RPMI7951 (cell line): ENCODE measurements at regions not wholly inside any gene's neighbourhood (a gene's known extent, or its start where the extent isn't known, plus 50 kb on each side); places are given as distances from the start of the nearest gene placed in this dataset.

ENCODE experiments used
- DNase-seq: peaks from one replicate; pipeline ENCODE4 v3.0.0-alpha.2; 2012; ENCODE audit warnings: low read depth

GRCh38 chr10:88023676-88024075, 160.3 kb downstream of the PTEN start:
- no peak for DNase-seq

DNA sequence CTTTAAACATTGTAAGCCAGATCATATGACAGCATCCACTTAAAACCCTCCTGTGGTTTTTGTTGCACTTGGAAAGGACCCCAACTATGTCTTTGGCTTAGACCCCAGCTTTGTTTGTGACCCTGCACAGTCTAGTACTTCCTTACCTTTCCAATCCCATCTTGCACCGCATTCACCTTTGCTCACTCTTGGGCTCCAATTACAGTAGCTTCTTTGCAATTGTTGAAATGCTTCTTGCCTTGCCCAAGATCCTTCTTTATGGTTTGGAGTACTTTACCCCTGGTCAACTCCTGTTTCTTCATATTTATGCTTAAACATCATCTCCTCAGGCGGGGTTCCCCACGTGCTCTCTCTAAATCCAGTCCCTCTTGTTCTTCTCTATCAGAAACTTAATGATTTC, 162.6 kb downstream of the PTEN start:
- no peak for DNase-seq

- DNase-seq: no peak
Measured at GRCh38 chr10:88027570-88027969, 164.1 kb downstream of the PTEN start.

DNA sequence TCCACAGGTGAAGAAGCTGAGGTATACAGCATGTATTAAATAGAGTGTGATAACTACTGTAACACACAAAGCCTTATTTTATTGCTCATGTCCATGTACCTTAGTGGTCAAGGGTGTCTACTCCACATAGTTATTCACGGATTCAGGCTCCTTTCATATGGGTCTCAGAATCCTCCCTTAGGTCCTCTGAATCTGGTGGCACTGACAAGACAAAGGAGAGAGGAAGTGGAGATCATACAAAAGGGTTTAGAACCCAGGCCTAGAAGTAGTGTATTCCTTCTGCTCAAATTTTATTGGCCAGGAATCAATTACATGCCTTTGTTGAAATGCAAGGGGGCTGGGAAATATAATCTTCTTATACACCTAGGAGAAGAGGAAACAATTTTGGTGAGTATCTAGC, 164.6 kb downstream of the PTEN start:
- DNase-seq: no peak

DNA sequence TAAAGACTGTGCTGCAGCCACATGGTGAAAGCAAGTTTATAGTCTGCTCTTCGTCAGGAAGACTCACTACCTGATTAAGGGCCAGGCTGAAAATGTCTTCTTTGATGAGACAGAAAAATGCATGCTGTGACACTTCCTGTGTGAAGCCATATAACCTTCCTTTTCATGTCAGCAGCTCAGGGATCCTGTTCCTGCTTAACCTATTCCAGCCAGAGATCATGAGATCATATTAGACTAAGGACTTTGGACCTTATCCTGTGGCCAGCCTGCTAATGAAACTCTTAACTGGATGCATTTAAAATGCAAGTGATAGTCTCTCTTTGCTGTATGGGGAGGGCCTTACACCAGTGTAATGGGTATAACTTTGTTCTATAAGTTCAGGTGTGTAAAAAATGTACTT, 165.2 kb downstream of the PTEN start:
- no peak for DNase-seq

- peak; percentile 77 for DNase-seq
Measured at GRCh38 chr10:88032566-88032965, 169.1 kb downstream of the PTEN start.

DNA sequence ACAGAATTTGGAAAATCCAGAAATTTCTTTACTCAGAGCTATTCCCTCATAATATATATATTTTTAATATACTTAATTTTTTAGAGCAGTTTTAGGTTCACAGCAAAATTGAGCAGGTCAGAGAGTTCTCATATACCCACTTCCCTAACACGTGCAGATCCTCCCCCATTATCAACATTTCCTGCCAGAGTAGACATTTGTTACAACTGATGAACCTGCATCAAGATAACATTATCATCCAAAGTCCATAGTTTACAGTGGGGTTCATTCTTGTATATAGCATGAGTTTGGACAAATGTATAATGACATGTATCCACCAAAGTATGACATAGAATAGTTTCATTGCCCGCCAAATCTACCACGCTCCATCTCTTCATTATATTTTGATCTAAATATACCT, 170.0 kb downstream of the PTEN start:
- no peak for DNase-seq

DNA sequence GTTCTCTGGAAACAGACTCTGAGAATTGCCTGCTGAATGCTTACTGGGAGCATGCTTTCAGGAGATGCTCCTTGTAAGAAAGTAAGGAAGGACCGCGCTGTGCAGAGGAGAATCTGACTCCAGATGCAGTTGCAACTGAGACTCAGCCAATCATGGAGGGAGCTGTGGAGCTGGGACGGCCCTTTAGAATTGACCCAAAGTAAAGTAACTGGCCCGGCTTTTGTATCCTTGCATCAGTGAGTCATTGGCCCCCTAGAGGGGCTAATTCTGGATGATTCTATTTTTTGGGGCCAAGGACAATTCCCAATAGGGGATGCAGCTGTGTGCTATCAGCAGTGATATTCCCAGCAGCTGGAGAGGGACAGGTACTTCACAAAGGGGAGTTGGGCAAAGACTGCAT, 170.4 kb downstream of the PTEN start:
- DNase-seq: no peak

GRCh38 chr10:88036126-88036525, 172.7 kb downstream of the PTEN start:
- no peak for DNase-seq

DNA sequence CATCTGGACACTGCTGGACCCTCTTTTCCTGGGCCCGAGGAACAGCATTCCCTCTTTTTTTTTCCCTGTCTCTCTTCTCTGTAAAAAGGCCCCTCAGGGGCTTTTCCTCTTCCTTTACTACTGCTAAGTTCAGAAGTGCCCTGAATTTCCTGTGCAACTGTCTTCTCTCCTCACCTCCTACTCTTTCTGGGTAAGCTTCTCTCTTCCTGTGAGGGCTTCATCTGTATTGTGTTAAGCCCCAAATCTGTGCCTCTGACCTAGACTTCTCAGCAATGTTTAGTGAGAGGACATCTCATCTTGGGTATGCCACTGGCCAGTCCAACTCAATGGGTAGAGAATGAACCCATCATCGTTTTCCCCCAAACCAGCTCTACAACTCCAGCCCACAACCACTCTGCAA, 174.2 kb downstream of the PTEN start:
- DNase-seq: peak; percentile 33

DNA sequence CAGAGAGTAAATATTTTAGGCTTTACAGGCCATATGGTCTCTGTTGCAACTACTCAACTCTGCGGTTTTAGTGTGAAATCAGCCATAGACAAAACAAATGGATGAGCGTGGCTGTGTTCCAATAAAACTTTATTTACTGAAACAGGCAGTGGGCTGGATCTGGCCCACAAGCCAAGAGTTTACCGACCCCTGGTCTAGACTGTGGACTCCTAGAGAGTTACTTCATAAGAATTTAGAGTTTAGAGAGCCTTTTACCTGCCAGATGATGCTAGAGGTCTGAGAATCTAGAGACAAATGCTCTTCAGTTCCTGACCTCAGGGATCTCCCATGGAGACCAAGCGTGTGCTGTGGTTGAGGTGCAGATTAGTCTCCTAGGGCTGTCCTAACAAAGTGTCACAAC, 174.8 kb downstream of the PTEN start:
- peak; percentile 92 for DNase-seq

DNA sequence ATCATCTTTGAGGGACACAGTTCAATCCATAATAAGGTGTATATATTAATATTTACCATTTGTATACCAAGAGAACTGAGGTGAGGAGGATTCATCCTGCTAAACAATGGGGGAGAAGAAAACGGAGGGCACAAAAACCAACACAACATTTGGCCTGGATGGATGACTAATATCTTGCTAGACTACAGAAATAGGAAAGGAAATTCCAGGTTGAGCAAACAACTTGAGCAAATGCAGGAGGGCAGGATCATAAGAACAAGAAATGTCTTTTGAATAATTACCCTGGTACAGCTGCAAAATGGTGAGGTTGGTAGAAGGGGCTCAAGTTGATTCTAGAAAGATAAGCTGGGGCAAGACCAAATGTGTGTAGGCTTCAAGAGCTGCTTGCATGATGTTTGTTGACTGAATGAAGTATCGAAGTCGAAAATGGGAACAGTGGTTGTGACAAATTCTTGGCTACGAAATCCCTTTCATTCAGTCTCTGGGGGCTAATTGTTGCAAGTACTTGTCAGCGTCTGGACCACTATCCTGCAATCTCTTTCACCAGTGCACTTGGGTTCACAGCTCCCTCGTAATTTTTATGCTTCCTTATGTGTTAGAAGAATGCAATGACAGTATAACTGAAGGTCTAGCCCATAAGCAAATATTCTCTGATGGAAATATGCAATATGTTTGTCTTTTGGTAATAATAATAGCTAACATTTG, 176.2 kb downstream of the PTEN start:
- peak; percentile 59 for DNase-seq

- peak; percentile 77 for DNase-seq
Measured at GRCh38 chr10:88041243-88042159, 178.1 kb downstream of the PTEN start.

DNA sequence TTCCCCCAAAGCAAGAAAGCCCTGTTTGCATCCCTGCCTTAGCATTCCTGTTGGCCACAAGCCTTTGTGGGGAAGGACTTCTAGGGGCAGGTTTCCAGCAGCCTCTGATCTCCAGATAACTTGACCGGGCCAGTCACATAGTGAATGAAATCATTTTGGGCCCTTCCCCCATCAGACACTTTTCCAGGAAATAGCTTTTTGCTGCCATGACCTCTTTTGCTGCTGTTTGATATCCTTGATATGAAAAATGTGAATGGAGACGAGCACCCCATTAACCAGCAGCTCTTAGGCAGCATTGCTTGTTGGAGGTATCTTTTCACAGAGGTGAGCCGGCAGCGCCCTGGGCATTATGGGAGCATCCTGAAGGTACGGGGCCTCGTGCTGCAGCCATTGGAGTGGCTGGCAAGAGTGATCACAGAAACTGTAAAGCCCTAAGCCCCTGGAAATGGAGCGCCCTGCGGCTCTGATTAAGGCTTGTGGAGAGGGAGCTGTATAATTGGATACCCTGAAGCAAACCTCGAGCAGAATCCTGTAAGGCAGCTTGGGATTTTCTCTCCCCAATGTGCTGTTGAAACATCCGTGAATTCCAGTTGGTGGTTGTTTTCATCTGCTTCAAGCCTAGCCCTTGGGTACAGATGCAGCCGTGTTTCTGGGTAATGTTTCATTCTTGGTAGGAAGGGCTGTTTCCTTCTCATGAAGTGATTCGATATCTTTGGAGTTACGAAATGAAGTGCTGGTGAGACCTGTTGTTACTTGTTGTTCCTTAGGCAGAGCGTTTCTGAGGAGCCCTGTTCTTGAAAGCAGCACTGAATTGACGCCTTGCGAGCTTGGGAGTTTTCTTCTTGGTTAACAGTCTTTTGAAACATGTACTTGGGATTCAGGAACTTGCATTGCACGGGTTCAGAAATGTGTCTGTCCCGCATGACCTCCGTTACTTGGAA, 179.0 kb downstream of the PTEN start:
- DNase-seq: peak; percentile 94

DNA sequence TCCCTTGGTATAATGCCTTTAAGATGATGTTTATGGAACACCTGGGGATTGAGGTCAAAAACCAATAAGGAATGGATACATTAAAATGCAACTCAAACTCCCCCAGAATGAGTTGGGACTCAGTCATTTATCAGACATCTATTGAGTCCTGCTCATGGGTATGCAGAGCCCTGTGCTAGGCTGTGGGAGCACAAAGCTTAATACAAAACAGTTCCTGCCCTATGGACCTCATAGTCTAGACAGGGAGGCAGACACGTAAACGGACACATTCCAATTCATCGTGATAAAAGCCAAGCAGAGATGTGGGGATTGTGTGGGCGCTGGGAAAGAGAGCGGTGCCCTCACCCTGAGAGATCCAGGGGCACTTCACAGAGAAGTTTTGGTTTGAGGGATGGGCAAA, 181.7 kb downstream of the PTEN start:
- peak; percentile 51 for DNase-seq

GRCh38 chr10:88045656-88046415, 182.4 kb downstream of the PTEN start:
- peak; percentile 56 for DNase-seq

- no peak for DNase-seq
Measured at GRCh38 chr10:88047579-88047978, 184.2 kb downstream of the PTEN start.

DNA sequence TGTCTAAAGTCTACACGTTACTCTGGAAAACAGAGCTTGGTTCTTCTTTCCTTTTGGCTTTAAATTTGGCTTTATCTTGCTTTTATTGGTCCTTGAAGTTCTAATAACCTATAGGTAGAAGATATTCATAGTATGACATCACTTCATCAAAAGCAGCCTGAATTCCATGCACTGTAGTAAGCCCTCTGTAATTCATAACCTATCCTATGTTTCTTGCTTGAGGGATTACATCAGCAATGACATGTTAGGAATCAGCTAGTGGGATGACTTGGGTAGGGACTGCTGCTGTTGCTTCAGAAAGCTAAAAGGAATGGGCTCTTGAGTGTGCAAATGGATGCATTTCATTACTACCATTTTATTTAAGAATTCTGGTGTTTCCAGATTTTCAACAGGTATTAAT, 184.9 kb downstream of the PTEN start:
- no peak for DNase-seq

DNA sequence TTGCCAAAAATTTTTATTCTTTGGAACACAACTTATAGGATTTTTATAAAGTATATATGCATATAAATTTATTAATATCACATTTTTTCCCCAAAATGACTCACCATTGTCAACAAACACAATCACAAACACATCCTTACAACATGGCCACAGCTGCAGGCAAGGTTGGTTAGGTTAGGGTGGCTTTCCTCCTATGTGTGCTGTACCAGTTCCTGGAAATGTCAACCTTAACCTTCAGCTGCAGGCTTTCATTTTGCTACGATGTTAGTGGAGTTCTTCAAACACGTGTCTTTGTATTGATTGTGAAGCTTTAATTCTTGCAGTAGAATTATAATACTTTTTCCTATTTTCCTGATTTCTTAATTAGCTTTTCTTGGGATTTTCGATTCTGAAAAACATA, 185.8 kb downstream of the PTEN start:
- DNase-seq: no peak

DNA sequence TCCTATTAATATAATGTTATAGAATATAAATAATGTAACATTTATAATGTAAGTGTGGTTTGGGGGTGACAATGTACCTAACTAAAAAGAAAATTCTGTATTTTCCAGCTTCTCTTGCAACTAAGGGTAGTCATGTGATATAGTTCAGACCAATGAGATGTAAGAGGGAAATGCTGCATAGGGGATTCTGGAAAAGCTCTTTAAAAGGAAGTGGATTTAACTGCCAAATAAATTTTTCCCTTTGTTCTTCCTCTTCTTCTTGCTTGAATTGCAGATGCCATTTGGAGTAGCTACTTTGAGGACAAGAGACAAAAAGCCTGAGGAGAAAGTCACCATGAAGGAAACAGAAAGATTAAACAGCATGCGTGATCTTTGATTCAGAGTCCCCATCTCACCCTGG, 194.3 kb downstream of the PTEN start:
- no peak for DNase-seq

GRCh38 chr10:88058750-88059149, 195.3 kb downstream of the PTEN start:
- no peak for DNase-seq
